Esophagus muscularis mucosa (tissue), 4 donors: ENCODE measurements at regions not wholly inside any gene's neighbourhood (a gene's known extent, or its start where the extent isn't known, plus 50 kb on each side); places are given as distances from the start of the nearest gene placed in this dataset.
"Not testable (repeated sequence)": the region's sequence is repeated elsewhere in the genome, so short reads cannot be mapped to it uniquely, and the experiment has no call there.

ENCODE experiments used
- DNase-seq: peaks from one replicate; pipeline ENCODE4 v3.0.0-alpha.2; 2017; ENCODE audit errors: extremely low spot score
- H3K27ac ChIP-seq, 4 donors: fragments of 200-600 bp; sonication (generic); replicated peaks in 1 of 4; 1 replicate in 3 of 4; 2 replicates in 1 of 4; pipeline ENCODE4 v1.5.1; 2016 to 2019; ENCODE audit warnings: mild to moderate bottlenecking in 1 of 4
- H3K27me3 ChIP-seq, 4 donors: fragments of 200-600 bp; sonication (generic); one replicate each; pipeline versions ENCODE4 v1.5.1 to v1.6.0; 2016 to 2019
- H3K36me3 ChIP-seq, 4 donors: fragments of 200-600 bp; sonication (generic); one replicate each; pipeline ENCODE4 v1.5.1; 2016 to 2019
- H3K4me1 ChIP-seq, 4 donors: fragments of 200-600 bp; sonication (generic); one replicate each; pipeline ENCODE4 v1.5.1; 2016 to 2019
- H3K4me3 ChIP-seq, 4 donors: fragments of 200-600 bp; sonication (generic); 1 replicate in 2 of 4; 2 replicates in 2 of 4; pipeline ENCODE4 v1.5.1; 2016 to 2019; ENCODE audit warnings: mild to moderate bottlenecking in 4 of 4, moderate library complexity in 1 of 4
- H3K9me3 ChIP-seq, 4 donors: fragments of 200-600 bp; sonication (generic); 1 replicate in 3 of 4; 2 replicates in 1 of 4; pipeline ENCODE4 v1.5.1; 2016 to 2019
- EP300 ChIP-seq: sonication (generic); formaldehyde crosslinking; IDR thresholded peaks from one replicate; pipeline ENCODE4 v1.6.1; 2017; ENCODE audit warnings: antibody characterized with exemption
- POLR2A ChIP-seq: fragments of 450-650 bp; IDR thresholded peaks from one replicate; pipeline ENCODE4 v1.6.1; 2017; ENCODE audit warnings: antibody characterized with exemption, moderate library complexity, mild to moderate bottlenecking, low read depth
- POLR2AphosphoS5 ChIP-seq, 2 donors: sonication (generic); formaldehyde crosslinking; IDR thresholded peaks; one replicate each; pipeline ENCODE4 v1.6.1; 2017; ENCODE audit warnings: antibody characterized with exemption in 2 of 2
- WGBS: methylation state at CpG from one replicate; pipeline ENCODE4 v1.1.5; 2018; 5-methylcytosine and 5-hydroxymethylcytosine counted together
- intact Hi-C: fragments of 100-400 bp; cut with DNase I; formaldehyde crosslinking; loops from one replicate; pipeline ENCODE4 v1.15.1; 2023
- TF ChIP-seq, protein P1 (sequence below), 3 experiments: fragments of 200-600 bp in 2 of 3; fragments of 450-650 bp in 1 of 3; sonication (generic) in 2 of 3; IDR thresholded peaks; one replicate each; pipeline ENCODE4 v1.5.1; 2017 to 2019; ENCODE audit warnings: antibody characterized with exemption in 3 of 3, mild to moderate bottlenecking in 2 of 3, moderate library complexity in 1 of 3

DNA sequence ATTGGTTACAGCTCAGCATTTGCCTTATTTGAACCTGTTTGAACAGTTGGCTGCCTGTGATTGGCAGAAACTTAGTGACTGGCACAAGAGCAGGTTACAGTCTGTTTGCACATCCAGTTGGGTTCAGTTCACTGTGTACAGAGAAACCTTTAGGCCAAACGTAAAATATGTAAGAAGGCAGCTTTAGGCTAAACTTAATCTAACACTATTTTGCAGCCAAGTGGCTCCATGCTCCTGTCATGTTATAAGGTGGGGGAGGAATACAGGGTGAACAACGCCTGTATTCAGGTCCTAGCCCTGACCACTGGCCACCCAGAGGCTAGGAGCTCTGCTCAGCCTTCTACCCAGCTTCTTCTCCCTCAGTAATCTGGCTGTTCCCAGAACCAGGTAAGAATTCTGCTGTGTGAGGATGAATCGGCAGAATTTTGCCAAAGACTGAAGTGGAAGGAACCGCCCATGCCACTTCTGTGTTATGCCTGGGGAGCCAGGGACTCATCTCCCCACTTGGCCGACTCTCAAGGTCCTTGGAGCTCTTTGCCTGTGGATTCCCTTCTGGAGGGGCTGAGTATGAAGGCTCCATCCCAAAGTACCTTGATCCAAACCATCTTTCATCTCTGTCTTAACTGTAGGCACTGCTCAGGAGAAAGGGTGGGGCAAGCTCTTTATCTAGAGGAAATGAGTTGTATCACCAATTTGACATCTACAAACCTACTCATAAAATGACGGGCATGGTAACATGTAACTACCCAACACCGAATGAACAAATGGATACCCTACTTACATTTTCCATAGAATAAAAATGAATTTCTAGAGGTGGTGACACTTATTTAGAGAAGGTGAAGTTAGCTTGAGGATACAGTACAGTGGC is 164.4 kb upstream of the NAMPT start:
- intact Hi-C loops = no loop called here
- WGBS = 84% methylated on average over 7 of the region's 7 CpGs
- Histone ChIP-seq H3K9me3 (no peaks in the 10 kb centered on the region), H3K27me3 (no peaks in the 10 kb centered on the region), H3K4me3 (no peak overlapping the region), H3K27ac (no peak overlapping the region), H3K36me3 (no peaks in the 10 kb centered on the region), H3K4me1 (no peaks in the 10 kb centered on the region)
- DNase-seq = no peak
- TF ChIP-seq, protein P1, sequence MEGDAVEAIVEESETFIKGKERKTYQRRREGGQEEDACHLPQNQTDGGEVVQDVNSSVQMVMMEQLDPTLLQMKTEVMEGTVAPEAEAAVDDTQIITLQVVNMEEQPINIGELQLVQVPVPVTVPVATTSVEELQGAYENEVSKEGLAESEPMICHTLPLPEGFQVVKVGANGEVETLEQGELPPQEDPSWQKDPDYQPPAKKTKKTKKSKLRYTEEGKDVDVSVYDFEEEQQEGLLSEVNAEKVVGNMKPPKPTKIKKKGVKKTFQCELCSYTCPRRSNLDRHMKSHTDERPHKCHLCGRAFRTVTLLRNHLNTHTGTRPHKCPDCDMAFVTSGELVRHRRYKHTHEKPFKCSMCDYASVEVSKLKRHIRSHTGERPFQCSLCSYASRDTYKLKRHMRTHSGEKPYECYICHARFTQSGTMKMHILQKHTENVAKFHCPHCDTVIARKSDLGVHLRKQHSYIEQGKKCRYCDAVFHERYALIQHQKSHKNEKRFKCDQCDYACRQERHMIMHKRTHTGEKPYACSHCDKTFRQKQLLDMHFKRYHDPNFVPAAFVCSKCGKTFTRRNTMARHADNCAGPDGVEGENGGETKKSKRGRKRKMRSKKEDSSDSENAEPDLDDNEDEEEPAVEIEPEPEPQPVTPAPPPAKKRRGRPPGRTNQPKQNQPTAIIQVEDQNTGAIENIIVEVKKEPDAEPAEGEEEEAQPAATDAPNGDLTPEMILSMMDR (IDR thresholded peaks at IDR 0.05) = no peak
- no peak for TF ChIP-seq POLR2AphosphoS5 (IDR thresholded peaks at IDR 0.05)
- no peak for TF ChIP-seq EP300
- TF ChIP-seq POLR2A = no peak

GRCh38 chr7:106448346-106448991 is 163.7 kb upstream of the NAMPT start:
- WGBS = 77% methylated on average over 1 of the region's 1 CpG

DNA sequence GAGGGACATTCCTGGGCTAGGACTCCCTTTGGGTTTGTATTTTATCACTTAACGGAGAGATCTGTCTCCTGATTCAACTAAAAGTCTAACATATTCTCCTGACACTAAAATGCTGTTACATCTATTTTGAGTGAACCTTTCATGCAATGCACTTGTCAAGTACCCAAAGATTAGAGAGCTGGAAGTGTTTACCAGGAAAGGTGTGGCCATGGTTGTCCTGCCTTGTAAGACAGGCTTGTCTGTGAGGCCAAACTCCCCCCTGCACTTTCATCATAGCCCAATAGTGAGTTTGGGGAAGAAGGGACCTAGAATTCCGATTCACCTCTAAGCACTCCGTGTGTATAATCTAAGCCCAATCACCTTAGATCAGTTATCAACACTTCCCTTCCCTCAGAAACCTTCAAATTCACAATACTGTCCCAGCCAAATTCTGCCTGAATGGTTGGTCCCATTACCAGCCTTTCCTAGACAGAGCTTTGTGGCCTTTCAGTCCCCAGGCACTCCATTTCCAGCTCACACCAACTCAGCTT is 162.6 kb upstream of the NAMPT start:
- intact Hi-C loops = no loop called here
- no peaks in the 10 kb centered on the region for H3K27me3 ChIP-seq
- H3K4me1 ChIP-seq = no peaks in the 10 kb centered on the region
- no peaks in the 10 kb centered on the region for H3K36me3 ChIP-seq
- TF ChIP-seq POLR2A = no peak
- no peak for TF ChIP-seq EP300
- TF ChIP-seq, protein P1 (IDR thresholded peaks at IDR 0.05) = no peak
- TF ChIP-seq POLR2AphosphoS5 (IDR thresholded peaks at IDR 0.05) = no peak
- DNase-seq = no peak
- no peak overlapping the region for H3K27ac ChIP-seq
- no peaks in the 10 kb centered on the region for H3K9me3 ChIP-seq
- WGBS = 91% methylated on average over 3 of the region's 3 CpGs
- H3K4me3 ChIP-seq = no peak overlapping the region

More at GRCh38 chr7:106448346-106448991, 163.7 kb upstream of the NAMPT start:
- no peak for DNase-seq
- intact Hi-C loops = no loop called here
- Histone ChIP-seq H3K27ac (no peak overlapping the region), H3K27me3 (no peaks in the 10 kb centered on the region), H3K9me3 (no peaks in the 10 kb centered on the region), H3K4me3 (no peak overlapping the region), H3K36me3 (no peaks in the 10 kb centered on the region), H3K4me1 (no peaks in the 10 kb centered on the region)
- TF ChIP-seq EP300 (no peak), POLR2AphosphoS5 (IDR thresholded peaks at IDR 0.05) (no peak), POLR2A (no peak)
- TF ChIP-seq, protein P1 (IDR thresholded peaks at IDR 0.05) = no peak

DNA sequence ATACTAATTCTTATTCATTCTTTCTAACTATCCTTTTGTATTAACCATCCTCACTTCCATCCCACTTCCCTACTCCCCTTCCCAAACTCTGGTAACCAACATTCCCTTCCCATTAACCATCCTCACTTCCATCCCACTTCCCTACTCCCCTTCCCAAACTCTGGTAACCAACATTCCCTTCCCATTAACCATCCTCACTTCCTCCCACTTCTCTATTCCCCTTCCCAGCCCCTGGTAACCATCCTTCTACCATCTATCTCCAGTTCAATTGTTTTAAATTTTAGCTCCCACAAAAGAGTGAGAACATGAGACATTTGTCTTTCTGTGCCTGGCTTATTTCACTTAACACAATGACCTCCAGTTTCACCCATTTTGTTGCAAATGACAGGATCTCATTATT is 160.6 kb upstream of the NAMPT start:
- H3K9me3 ChIP-seq, H3K27ac ChIP-seq, H3K27me3 ChIP-seq, DNase-seq, H3K36me3 ChIP-seq, H3K4me3 ChIP-seq, H3K4me1 ChIP-seq, intact Hi-C loops: not testable (repeated sequence)

- intact Hi-C loops = no loop called here
- no peaks in the 10 kb centered on the region for H3K27me3 ChIP-seq
- WGBS = 68% methylated on average over 1 of the region's 1 CpG
- no peaks in the 10 kb centered on the region for H3K36me3 ChIP-seq
- no peak for TF ChIP-seq POLR2AphosphoS5 (IDR thresholded peaks at IDR 0.05)
- TF ChIP-seq, protein P1 (IDR thresholded peaks at IDR 0.05) = no peak
- no peak for TF ChIP-seq EP300
- TF ChIP-seq POLR2A = no peak
- DNase-seq = peak; percentile 26
- no peaks in the 10 kb centered on the region for H3K4me1 ChIP-seq
- no peak overlapping the region for H3K27ac ChIP-seq
- H3K4me3 ChIP-seq = no peak overlapping the region
- no peaks in the 10 kb centered on the region for H3K9me3 ChIP-seq
Measured at GRCh38 chr7:106444068-106444655, 159.4 kb upstream of the NAMPT start.
